Kidney tubule cell (primary cell): ENCODE measurements at regions not wholly inside any gene's neighbourhood (a gene's known extent, or its start where the extent isn't known, plus 50 kb on each side); places are given as distances from the start of the nearest gene placed in this dataset.
"Not testable (repeated sequence)": the region's sequence is repeated elsewhere in the genome, so short reads cannot be mapped to it uniquely, and the experiment has no call there.

ENCODE experiments used
- DNase-seq: peaks from one replicate; pipeline ENCODE4 v3.0.0-alpha.2; 2018; ENCODE audit warnings: low spot score

DNA sequence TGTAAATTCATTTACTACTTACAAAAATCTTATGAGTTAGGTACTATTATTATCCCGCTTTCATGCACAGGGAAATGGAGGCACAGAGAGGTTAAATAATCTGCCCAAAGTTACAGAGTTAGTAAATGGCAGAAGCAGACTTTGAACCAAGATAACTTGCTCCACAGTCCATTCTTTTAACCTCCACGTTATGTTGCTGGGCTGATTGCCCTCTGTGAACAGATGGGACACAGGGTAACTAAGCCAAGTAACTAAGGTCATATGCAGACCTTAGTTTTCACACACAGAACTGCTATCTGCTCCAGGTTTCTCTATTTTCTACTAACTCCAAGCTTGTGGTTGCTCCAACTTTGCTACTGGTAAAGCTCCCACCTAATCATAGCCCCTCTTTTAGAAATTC is 147.1 kb upstream of the IFNG-AS1 start:
- DNase-seq = no peak

DNA sequence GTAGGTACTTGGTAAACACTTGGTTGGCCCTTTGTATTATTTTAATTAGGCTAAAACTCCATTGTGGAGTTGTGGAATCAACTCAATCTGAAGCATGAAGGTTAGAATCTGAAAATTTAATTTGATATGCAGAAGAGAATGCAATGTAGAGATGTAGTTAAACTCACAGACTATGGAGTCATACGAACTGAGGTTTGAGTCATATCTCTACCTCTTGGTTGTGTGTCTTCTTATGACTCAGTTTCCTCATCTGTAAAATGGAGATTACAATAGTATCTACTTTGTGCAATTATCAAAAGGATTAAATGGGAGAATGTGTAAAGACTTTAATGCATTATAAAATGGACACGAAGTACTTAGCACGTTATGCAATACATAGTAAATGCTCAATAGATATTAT is 146.0 kb upstream of the IFNG-AS1 start:
- DNase-seq = no peak

DNA sequence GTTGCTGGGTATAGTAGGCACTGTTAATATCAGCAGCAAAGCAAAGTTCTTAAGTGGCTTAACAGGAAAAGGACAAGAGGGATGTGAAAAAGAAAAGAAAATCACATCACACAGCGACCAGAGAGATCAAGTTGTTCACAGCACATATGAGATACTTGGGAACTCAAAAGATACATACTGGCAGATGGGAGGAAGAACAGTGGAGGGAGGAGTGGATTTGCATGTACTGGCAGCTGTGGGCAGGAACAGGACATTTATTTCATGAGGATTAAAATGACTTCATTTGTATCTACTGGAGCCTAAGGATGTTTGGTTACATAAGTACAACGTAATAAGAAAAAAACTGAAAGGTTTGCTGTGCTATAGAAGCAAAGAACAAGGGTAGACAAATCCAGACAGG is 136.5 kb upstream of the IFNG-AS1 start:
- DNase-seq = no peak

DNA sequence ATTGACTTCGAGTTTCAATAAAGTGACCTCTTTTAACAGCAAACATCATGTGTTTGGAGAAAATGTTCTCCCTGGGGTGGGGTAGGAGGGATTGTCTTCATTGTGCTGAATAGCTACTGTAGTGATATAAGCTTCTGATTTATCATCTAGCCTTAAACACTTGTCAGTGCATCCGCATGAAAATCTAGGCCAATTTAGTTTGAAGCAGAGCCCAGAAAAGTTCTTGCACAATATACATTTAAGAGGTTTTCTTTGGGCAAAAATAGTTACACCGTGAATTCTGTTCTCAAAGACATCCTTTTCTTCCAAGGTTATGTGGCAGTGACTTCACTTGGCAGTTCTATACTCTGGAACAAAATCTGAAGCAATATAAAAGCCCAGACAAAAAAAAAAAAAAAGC is 136.0 kb upstream of the IFNG-AS1 start:
- DNase-seq = no peak

DNA sequence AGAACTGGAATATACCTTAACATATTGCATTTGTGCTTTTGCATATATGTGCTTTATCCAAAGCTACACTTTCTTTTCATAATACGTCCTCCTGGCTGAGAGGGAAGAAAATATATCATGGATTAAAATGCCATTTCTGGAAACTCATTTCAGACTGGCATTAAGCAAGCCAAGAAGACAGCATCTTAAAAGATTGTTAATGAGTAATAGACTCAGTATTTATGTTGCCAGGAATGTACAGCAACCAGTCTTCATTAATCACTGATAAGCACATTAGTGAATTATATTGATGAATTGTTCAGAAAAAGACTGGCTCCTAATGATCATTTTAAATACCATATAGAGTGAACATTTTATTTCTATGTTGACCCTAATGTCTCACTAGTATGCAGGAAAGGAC is 134.9 kb upstream of the IFNG-AS1 start:
- DNase-seq = no peak

DNA sequence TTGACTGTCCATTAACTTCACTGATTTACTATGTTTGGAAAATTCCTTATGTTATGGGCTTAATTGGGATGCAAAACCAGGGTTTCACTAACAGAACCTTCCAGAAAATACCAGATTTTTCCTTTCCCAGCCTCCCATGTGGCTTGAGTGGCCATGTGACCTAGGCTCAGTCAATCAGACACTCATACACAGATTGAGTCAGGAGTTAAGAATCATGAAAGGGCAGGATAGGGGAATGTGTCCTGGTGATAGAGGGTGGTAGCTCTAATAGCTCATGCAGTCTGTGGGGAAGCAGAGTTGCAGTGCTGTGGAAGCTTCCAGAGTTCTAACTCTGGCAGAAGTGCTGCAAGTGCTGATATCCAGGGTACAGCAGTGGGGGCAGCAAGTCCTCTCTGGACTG is 134.1 kb upstream of the IFNG-AS1 start:
- peak; percentile 27 for DNase-seq

DNA sequence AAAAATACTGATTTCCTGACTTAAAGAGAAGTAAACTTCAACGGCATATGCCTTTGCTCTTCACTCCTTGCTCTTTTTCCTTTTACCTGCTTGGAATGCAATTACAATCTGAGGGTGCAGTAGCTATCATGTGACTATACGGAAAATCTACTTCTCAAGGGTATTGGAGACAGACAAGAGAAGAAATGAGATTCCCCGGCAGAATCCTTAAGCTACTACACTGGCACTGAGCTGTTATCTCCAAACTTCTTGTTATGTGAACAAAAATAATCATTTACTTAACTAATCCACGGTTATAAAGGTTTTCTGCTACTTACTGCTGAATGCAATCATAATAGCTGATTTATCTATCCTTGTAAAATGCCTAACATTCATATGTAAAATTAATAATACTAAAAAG is 118.0 kb upstream of the IFNG-AS1 start:
- DNase-seq = no peak

DNA sequence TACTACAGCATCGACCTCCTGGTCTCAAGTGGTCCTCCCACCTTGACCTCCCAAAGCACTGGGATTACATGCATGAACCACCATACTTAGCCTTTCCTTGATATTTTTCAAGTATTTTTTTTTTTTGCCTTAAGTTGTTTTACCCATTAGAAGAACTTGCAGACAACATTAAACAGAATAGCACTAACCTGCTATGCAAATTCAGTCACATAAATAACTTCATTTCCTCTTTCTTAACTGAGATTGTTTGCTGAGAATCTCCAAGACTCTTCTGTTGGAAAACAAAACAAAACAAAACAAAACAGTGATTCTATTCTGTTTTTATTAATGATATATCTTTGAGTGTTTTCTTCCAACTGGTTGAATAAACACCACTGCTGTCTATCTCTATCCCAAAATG is 115.9 kb upstream of the IFNG-AS1 start:
- DNase-seq = no peak

DNA sequence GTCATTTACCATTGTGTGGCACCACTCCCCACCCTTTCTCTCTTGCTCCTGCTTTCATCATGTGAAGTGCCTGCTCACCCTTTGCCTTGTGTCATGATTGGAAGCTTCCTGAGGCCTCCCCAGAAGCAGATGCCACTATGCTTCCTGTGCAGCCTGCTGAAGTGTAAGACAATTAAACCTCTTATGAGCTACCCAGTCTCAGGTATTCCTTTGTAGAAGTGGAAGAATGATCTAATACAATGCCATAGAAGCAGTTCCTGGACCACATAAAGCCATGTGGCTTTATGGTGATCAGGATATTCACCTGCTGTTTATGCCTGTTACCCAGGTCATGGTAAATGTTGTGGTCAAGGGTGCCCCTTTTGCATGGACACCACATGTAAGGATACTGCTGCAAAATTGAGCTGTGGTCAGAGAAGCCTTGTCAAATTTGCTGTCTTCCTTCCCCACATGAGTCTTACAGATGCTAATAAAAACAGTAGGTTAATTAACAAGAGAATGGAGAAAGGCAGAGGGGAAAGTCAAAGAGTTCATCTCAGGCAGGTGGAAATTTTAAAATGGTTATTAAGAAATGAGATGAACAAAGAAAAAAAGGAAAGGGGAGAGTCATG is 112.8 kb upstream of the IFNG-AS1 start:
- DNase-seq = no peak

DNA sequence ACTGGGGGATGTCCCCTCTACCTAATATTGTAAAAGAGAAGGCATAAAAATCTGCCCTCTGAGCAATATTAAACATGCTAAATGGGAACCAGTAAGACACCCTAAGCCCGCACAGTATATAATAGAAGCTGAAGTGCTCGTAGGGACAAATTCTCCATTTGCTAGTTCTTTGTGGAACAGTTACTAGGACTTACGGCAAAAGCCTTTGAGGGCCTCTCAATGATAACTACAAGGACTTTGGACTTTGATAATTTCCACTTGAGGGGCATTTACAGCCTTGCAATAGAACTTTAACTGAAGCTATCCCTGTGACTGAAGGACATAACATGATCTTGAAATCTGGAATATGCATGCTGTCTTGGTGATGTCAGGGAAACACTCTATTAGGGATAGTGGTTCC is 111.5 kb upstream of the IFNG-AS1 start:
- no peak for DNase-seq

DNA sequence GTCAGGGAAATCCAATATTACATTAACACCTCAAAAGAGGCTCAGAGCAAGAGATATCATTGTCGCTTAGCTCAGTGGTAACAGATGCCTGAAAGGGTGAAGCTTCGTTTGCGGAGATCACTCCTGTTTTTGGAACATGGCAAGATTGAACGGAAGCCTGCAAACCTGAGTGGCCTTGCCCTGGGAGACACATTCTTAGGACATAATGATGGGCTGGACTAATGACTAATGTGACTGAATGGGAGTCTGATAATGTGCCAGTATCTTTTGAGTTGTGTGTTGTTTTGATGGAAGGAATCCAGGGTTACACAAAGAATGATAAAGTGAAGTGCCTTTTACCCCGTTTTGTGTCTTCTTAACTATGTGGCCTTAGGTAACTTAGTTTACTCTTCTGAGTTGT is 109.3 kb upstream of the IFNG-AS1 start:
- no peak for DNase-seq

DNA sequence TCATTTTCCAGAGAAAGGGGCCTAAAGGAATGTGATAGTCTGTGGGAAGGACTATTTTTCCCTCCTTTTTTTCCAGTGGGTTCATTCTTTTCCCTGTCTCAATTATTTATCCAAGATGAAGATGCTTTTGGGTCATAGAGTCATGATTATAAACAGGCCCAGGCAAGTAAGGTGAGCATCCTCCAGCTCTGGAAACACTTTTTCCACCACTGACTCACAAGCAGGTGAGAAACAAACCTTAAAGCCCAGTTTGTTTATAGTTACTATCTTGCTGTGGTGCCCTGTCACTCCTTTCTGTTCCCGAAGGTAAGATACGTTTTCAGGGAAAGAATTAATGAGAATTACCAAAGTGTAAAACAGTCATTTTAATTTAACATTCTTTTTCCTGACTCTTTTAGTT is 107.7 kb upstream of the IFNG-AS1 start:
- no peak for DNase-seq

DNA sequence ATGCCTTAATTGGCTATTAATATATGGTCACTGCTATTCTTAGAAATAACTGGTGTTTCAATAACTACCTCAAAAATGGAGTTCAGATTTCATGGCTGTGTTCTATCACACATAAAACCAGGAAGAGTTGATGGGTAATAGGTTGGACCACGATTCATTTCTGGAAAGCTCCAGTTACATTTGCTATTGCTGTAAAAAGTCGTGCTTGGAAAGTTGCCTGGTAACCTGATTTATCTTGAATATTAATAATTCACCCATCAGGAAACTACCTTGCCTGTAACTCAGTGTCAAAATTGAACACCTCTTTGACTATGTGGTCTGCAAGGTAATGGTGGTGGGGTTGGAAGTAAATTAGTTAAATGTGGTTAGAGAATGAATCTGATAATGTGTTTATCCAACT is 104.7 kb upstream of the IFNG-AS1 start:
- peak; percentile 82 for DNase-seq

DNA sequence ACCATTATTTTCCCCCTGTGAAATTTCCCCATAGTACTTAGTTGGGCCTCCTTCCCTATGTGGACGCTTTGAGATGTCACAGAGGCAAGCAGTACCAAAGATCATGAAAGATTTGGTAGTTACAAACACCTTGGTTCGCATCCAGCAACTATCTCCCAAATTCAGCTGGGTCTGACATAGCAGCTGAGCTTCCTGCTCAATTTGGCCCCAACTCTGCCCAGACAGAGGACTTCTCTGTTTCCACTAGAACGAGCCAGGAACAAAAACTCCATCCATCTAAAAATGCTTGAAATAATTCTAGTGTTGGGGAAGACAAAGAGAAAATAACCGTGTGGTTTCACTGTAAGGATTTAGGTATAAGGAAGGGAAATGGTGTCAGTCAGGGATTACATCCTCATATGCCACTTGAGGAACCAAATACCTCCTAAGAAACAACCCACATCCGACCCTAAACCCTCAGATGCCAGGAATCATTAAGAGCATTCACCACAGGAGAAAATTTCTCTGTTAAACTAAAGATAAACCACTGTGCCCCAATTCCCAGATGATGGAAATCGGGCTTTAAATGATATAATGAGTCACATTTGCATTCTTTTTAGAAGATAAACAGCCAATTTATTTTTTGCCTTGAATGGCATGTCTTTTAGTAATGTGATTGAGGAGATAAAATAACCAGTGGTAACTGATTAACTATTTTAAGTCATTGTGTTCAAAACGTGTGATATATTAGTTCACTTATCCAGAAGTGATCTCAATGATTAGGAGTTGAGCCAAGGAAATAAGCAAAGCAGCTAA is 103.7 kb upstream of the IFNG-AS1 start:
- peak; percentile 77 for DNase-seq

DNA sequence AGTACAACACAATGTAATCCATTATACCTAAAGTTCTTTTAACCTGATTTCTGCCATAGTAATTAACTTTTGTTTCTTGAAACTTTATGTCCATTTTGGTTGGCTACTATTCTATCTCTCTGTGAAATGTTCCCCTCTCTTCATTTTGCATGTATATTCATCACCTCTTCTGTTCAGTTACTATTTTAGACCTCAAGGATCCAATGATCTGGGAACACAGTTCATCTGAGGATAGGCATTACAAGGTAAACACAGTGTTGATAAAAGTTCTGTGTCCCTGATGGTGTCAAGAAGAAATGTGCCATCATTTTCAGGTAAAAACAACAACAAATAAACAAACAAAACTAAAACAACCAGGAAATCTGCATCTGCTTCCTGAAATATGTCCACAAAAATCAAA is 102.2 kb upstream of the IFNG-AS1 start:
- DNase-seq = no peak

DNA sequence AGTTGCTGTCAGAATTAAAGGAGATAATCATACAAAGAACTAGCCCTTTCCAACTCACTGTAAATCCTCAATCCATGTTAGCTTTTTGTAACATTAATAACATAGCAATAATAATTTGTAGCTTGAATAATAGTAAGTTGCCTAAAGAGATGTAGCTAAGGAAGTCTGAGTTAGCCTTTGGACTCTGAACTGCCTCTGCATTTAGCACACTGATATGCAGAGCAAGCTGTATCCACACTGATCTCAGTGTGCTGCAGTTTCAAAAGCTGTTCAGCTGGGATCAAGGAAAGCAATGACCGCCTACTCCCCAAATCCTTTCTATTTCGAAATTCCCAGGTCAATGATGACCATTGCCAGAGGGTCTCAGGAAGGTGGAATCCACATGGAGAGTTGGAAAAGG is 99.3 kb upstream of the IFNG-AS1 start:
- no peak for DNase-seq

DNA sequence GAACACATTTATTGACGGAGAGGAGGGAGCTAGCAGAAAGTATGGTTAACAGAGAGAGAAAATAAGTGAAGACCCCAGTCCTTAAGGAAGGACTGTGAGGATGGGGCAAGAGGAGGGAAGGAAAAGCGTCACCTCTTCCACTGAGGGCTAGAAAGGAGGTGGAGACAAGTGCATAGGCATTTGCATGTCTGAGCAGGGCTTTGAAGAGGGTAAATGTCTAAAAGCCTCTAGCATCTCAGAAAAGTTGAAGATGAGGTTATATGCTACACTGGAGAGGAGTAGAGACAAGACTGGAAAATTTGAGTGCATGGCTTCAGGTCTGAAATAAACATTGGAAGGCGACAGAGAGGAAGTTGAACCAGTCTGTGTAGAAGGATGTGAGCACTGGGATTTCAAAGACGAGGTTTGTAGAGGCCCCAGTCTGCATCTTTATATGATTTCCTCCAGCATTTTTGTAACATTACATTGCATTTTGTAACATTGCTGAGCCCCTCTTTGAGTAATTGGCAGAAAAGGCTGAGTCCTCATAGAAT is 98.5 kb upstream of the IFNG-AS1 start:
- no peak for DNase-seq

DNA sequence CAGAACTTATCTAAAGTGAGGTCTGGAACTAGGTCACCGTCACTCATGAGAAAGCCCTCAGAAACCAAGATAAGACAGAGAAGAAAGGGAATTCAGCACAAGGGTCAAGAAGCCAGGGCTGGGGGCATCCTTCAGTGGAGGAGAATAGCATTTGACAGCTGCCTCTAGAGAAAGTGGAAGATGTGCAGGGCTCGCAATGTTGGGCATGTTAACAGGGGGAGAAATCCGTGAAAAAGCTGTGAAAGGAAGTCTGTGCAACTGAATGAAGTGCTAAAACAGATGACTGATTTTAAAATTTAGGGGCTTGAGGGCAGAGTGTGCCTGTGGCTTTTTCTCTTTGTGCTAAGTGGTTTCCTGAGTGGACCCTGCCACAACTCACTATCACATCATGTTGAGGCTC is 97.7 kb upstream of the IFNG-AS1 start:
- no peak for DNase-seq

DNA sequence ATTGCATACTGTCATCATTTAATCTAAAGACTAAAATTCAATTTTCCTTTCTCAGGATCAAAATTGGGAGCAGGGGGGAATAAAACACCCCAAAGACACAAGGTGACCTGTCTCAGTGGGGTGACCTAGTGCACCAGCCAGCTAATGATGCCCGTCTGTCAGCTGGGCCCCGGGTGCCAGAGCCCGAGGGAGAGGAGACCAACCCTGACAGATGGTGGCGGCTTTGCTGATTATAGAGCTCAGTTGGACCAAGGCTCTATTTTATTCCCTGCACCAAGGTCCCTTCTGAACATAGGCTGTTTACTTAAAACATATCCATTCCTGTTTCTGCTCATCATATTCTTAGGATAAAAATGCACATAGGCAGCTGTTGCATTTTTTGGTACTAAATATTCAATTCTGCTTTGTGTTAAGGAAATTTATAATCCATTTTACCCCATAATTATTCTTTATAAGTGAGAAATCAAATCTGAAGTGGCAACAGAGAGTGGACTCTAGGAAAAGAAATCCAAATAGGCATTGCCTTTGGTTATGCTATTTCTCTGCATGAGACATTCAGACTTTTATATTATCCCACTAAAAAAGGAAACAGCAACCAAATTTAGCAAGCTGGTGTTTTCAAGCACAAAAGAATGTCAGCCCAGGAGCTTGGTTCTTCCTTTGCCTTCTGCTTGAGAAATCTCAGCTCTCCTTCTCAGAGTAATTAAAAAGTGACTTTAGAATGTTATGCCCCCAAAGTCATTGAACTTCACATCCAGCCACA is 96.8 kb upstream of the IFNG-AS1 start:
- no peak for DNase-seq

DNA sequence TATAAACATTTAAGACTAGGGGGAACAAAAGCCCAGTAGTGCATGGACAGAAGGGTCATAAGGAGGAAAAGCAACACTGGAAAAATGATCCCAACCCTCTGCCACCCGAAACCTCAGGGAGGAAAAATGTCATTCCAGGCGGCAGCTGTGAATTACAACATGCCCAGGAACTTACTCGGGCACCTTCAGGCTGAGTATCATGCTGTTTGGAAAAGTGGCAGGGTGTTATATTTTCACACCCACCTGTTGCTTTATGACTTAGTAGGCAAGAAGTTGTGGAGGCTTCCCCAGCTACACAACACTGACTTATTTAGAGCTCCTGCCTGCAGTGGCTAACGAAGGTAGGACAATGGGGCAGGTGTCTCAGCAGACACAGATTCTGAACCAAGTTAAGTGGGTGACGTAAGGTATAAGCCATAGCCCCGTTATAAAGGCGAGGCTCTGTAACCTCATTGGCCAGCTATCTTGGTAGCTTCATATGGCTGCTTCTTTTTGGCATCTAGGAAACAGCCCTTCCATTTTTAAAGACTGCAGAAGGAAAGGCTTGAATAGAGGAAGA is 96.1 kb upstream of the IFNG-AS1 start:
- DNase-seq = peak; percentile 19

DNA sequence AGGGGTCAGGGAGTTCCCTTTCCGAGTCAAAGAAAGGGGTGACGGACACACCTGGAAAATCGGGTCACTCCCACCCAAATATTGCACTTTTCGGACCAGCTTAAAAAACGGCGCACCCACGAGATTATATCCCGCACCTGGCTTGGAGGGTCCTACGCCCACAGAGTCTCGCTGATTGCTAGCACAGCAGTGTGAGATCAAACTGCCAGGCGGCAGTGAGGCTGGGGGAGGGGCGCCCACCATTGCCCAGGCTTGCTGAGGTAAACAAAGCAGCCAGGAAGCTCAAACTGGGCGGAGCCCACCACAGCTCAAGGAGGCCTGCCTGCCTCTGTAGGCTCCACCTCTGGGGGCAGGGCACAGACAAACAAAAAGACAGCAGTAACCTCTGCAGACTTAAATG is 88.8 kb upstream of the IFNG-AS1 start:
- not testable (repeated sequence) for DNase-seq

DNA sequence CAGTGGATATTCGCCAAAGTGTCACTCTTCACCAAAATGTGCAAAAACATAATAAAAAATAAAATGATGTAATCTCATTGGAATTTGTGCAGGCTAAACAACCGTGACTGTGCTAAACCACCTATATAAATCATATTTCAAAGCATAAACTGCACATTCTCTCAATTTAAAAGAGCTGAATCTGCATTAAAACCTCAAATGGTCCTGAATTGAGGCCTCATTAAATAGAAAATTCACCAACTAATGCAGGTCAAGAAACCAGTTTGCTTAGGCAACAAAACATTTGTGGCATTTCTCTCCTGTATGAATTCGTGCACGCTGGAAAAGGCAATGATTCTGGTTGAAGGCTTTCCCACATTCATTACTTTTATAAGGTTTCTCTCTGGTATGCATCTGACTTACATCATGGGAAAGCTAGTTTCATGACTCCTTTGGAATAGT is 80.1 kb upstream of the IFNG-AS1 start:
- DNase-seq = peak; percentile 95

DNA sequence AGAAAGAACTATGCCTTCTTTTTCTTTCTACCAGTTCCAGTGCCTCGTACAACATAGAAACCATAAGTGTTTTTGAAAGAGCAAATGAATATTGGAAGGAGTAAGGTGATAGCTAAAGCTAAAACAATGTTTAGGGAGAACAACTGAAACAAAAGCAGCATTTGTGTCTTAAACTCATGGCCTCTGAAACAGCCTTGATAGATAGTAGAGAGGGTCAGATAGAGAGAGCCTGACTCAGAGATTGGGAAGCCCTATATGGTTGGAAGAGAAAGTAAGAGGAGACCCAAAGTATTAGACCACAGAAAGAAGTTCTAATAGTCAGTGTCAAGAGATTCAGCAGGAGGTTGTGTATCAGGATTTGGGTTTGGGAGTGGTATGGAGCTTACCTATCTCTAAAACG is 79.6 kb upstream of the IFNG-AS1 start:
- peak; percentile 62 for DNase-seq
